Thyroid gland (tissue), 4 donors: ENCODE measurements at regions not wholly inside any gene's neighbourhood (a gene's known extent, or its start where the extent isn't known, plus 50 kb on each side); places are given as distances from the start of the nearest gene placed in this dataset.

Source experiments
- DNase-seq, 2 donors: peaks; one replicate each; pipeline ENCODE4 v3.0.0-alpha.2; 2019
- H3K27ac ChIP-seq, 3 donors: fragments of 200-600 bp; sonication (generic); 1 replicate in 2 of 3; 2 replicates in 1 of 3; pipeline ENCODE4 v1.5.1; 2016 to 2019; ENCODE audit warnings: mild to moderate bottlenecking in 1 of 3, moderate library complexity in 1 of 3
- H3K27me3 ChIP-seq: fragments of 200-600 bp; sonication (generic); one replicate; pipeline ENCODE4 v1.5.1; 2019
- H3K36me3 ChIP-seq, 2 donors: fragments of 200-600 bp; sonication (generic); one replicate each; pipeline ENCODE4 v1.5.1; 2016 to 2019
- H3K4me1 ChIP-seq, 2 donors: fragments of 200-600 bp; sonication (generic); one replicate each; pipeline ENCODE4 v1.5.1; 2017 to 2019
- H3K4me3 ChIP-seq, 3 donors: fragments of 200-600 bp; sonication (generic); replicated peaks in 1 of 3; 1 replicate in 2 of 3; 2 replicates in 1 of 3; pipeline ENCODE4 v1.5.1; 2016; ENCODE audit warnings: mild to moderate bottlenecking in 1 of 3
- H3K9me3 ChIP-seq: fragments of 200-600 bp; sonication (generic); one replicate; pipeline ENCODE4 v1.5.1; 2017
- CTCF ChIP-seq, 6 experiments: fragments of 200-600 bp in 3 of 6; fragments of 450-650 bp in 3 of 6; sonication (generic) in 3 of 6; IDR thresholded peaks; one replicate each; pipeline ENCODE4 v1.5.1; 2016 to 2019; ENCODE audit warnings: antibody characterized with exemption in 6 of 6, mild to moderate bottlenecking in 2 of 6, inconsistent platforms in 1 of 6, moderate library complexity in 1 of 6
- POLR2A ChIP-seq, 2 donors: fragments of 450-650 bp; IDR thresholded peaks; one replicate each; pipeline ENCODE4 v1.6.1; 2017; ENCODE audit warnings: antibody characterized with exemption in 2 of 2, mild to moderate bottlenecking in 2 of 2, moderate library complexity in 1 of 2
- WGBS, 2 donors: methylation state at CpG; one replicate each; pipeline ENCODE4 v1.1.5; 2017; 5-methylcytosine and 5-hydroxymethylcytosine counted together
- intact Hi-C: fragments of 100-400 bp; cut with DNase I; formaldehyde crosslinking; loops from one replicate; pipeline ENCODE4 v1.15.1; 2023

GRCh38 chr10:6995831-6996230 lies 415.0 kb downstream of the SFMBT2 start:
- no peaks in the 10 kb centered on the region for H3K27me3 ChIP-seq
- TF ChIP-seq POLR2A (IDR thresholded peaks at IDR 0.05), result no peak
- TF ChIP-seq CTCF (IDR thresholded peaks at IDR 0.05), result no peak
- H3K36me3 ChIP-seq, result no peaks in the 10 kb centered on the region
- H3K4me3 ChIP-seq, result no peak overlapping the region
- peaks cover 2 to 4% of the 10 kb centered on the region in 2 donors for H3K4me1 ChIP-seq
- H3K9me3 ChIP-seq, result no peaks in the 10 kb centered on the region
- 73 to 79% methylated on average over 4 of the region's 4 CpGs for WGBS, 2 donors
- DNase-seq, result no peak
- no peak overlapping the region for H3K27ac ChIP-seq
- intact Hi-C loops, result no loop called here

GRCh38 chr10:6995341-6995740 lies 415.3 kb upstream of the PRKCQ start:
- H3K36me3 ChIP-seq, result no peaks in the 10 kb centered on the region
- 71 to 77% methylated on average over 3 of the region's 3 CpGs for WGBS, 2 donors

GRCh38 chr10:6990891-6991290 lies 410.8 kb upstream of the PRKCQ start:
- Histone ChIP-seq H3K4me3 (no peak overlapping the region), H3K27me3 (no peaks in the 10 kb centered on the region)
- DNase-seq, result no peak

More at GRCh38 chr10:6995341-6995740, 415.3 kb upstream of the PRKCQ start:
- no peak for TF ChIP-seq POLR2A (IDR thresholded peaks at IDR 0.05)
- no peak for TF ChIP-seq CTCF (IDR thresholded peaks at IDR 0.05)
- no peak overlapping the region for H3K4me3 ChIP-seq
- H3K27me3 ChIP-seq, result no peaks in the 10 kb centered on the region
- H3K4me1 ChIP-seq, result peaks cover 2 to 4% of the 10 kb centered on the region in 2 donors
- H3K27ac ChIP-seq, result no peak overlapping the region
- no peaks in the 10 kb centered on the region for H3K9me3 ChIP-seq
- intact Hi-C loops, result no loop called here
- DNase-seq, result no peak

GRCh38 chr10:6988654-6989053 lies 408.6 kb upstream of the PRKCQ start:
- no peak overlapping the region for H3K4me3 ChIP-seq
- 93 to 95% methylated on average over 4 of the region's 4 CpGs for WGBS, 2 donors
- no peak for TF ChIP-seq CTCF (IDR thresholded peaks at IDR 0.05)
- TF ChIP-seq POLR2A (IDR thresholded peaks at IDR 0.05), result no peak
- H3K4me1 ChIP-seq, result no peaks in the 10 kb centered on the region
- no peak overlapping the region for H3K27ac ChIP-seq
- no peaks in the 10 kb centered on the region for H3K27me3 ChIP-seq
- no peaks in the 10 kb centered on the region for H3K36me3 ChIP-seq
- intact Hi-C loops, result no loop called here
- no peaks in the 10 kb centered on the region for H3K9me3 ChIP-seq
- DNase-seq, result no peak

More at GRCh38 chr10:6990891-6991290, 410.8 kb upstream of the PRKCQ start:
- no peak for TF ChIP-seq POLR2A (IDR thresholded peaks at IDR 0.05)
- TF ChIP-seq CTCF (IDR thresholded peaks at IDR 0.05), result no peak
- no peaks in the 10 kb centered on the region for H3K36me3 ChIP-seq
- no peaks in the 10 kb centered on the region for H3K9me3 ChIP-seq
- no peak overlapping the region for H3K27ac ChIP-seq
- intact Hi-C loops, result no loop called here
- H3K4me1 ChIP-seq, result no peaks in the 10 kb centered on the region

GRCh38 chr10:6987536-6987945 lies 407.5 kb upstream of the PRKCQ start:
- Histone ChIP-seq H3K4me3 (no peak overlapping the region), H3K4me1 (no peaks in the 10 kb centered on the region), H3K36me3 (no peaks in the 10 kb centered on the region), H3K9me3 (no peaks in the 10 kb centered on the region), H3K27ac (no peak overlapping the region), H3K27me3 (no peaks in the 10 kb centered on the region)
- TF ChIP-seq POLR2A (IDR thresholded peaks at IDR 0.05), result no peak
- TF ChIP-seq CTCF (IDR thresholded peaks at IDR 0.05), result no peak
- intact Hi-C loops, result no loop called here
- DNase-seq, result no peak
- WGBS, 2 donors, result 95 to 97% methylated on average over 8 of the region's 8 CpGs
